ENCODE measurements at regions not wholly inside any gene's neighbourhood (a gene's known extent, or its start where the extent isn't known, plus 50 kb on each side); places are given as distances from the start of the nearest gene placed in this dataset.
"Not testable (repeated sequence)": the region's sequence is repeated elsewhere in the genome, so short reads cannot be mapped to it uniquely, and the experiment has no call there.

GRCh38 chr10:64733980-64734379, 1212.8 kb downstream of the REEP3 start:
- DNase-seq (ENCODE audit: low read depth) = no peak

GRCh38 chr10:64738462-64738861, 1217.3 kb downstream of the REEP3 start:
- no peak for DNase-seq (ENCODE audit: low read depth)

- DNase-seq (ENCODE audit: low read depth) = no peak
Observed at GRCh38 chr10:64745565-64745964, 1224.4 kb downstream of the REEP3 start.

- no peak for DNase-seq (ENCODE audit: low read depth)
Observed at GRCh38 chr10:64750672-64751071, 1229.5 kb downstream of the REEP3 start.

- no peak for DNase-seq (ENCODE audit: low read depth)
Observed at GRCh38 chr10:64753516-64753915, 1232.3 kb downstream of the REEP3 start.

- DNase-seq (ENCODE audit: low read depth) = no peak
Observed at GRCh38 chr10:64760371-64760770, 1239.2 kb downstream of the REEP3 start.

- no peak for DNase-seq (ENCODE audit: low read depth)
Observed at GRCh38 chr10:64762861-64763260, 1241.7 kb downstream of the REEP3 start.

GRCh38 chr10:64765498-64765897, 1244.3 kb downstream of the REEP3 start:
- no peak for DNase-seq (ENCODE audit: low read depth)

- no peak for DNase-seq (ENCODE audit: low read depth)
Observed at GRCh38 chr10:64771253-64772050, 1250.3 kb downstream of the REEP3 start.

- DNase-seq (ENCODE audit: low read depth) = no peak
Observed at GRCh38 chr10:64773357-64773756, 1252.2 kb downstream of the REEP3 start.

- DNase-seq (ENCODE audit: low read depth) = not testable (repeated sequence)
Observed at GRCh38 chr10:64784451-64784850, 1263.2 kb downstream of the REEP3 start.

- DNase-seq (ENCODE audit: low read depth) = no peak
Observed at GRCh38 chr10:64785816-64786215, 1264.6 kb downstream of the REEP3 start.

GRCh38 chr10:64786989-64787388, 1265.8 kb downstream of the REEP3 start:
- no peak for DNase-seq (ENCODE audit: low read depth)

- DNase-seq (ENCODE audit: low read depth) = no peak
Observed at GRCh38 chr10:64795847-64796246, 1274.6 kb downstream of the REEP3 start.

- DNase-seq (ENCODE audit: low read depth) = no peak
Observed at GRCh38 chr10:64798297-64798696, 1277.1 kb downstream of the REEP3 start.

GRCh38 chr10:64808233-64808632, 1287.0 kb downstream of the REEP3 start:
- not testable (repeated sequence) for DNase-seq (ENCODE audit: low read depth)

GRCh38 chr10:64810046-64810445, 1288.8 kb downstream of the REEP3 start:
- DNase-seq (ENCODE audit: low read depth) = not testable (repeated sequence)

GRCh38 chr10:64813391-64813790, 1292.2 kb downstream of the REEP3 start:
- DNase-seq (ENCODE audit: low read depth) = no peak

- DNase-seq (ENCODE audit: low read depth) = no peak
Observed at GRCh38 chr10:64814201-64814600, 1293.0 kb downstream of the REEP3 start.

GRCh38 chr10:64829888-64830412, 1308.7 kb downstream of the REEP3 start:
- no peak for DNase-seq (ENCODE audit: low read depth)

GRCh38 chr10:64830869-64831268, 1309.7 kb downstream of the REEP3 start:
- DNase-seq (ENCODE audit: low read depth) = no peak

- no peak for DNase-seq (ENCODE audit: low read depth)
Observed at GRCh38 chr10:64840341-64840740, 1319.1 kb downstream of the REEP3 start.

GRCh38 chr10:64846700-64847099, 1325.5 kb downstream of the REEP3 start:
- DNase-seq (ENCODE audit: low read depth) = no peak

- no peak for DNase-seq (ENCODE audit: low read depth)
Observed at GRCh38 chr10:64855941-64856340, 1334.7 kb downstream of the REEP3 start.

Measured in ELR (cell line).